ENCODE measurements at regions not wholly inside any gene's neighbourhood (a gene's known extent, or its start where the extent isn't known, plus 50 kb on each side); places are given as distances from the start of the nearest gene placed in this dataset.

- no peak overlapping the region for H2AFZ ChIP-seq (ENCODE audit: low read length, unreplicated experiment)
- no peaks in the 10 kb centered on the region for H3K4me1 ChIP-seq (ENCODE audit: control insufficient read depth, insufficient read depth, low read length, unreplicated experiment)
- no peak overlapping the region for H3K27ac ChIP-seq (ENCODE audit: low read depth, low read length)
Measured at GRCh38 chr2:236862526-236862925, 223.2 kb upstream of the COPS8 start.

GRCh38 chr2:236862961-236863728 lies 222.5 kb upstream of the COPS8 start:
- no peak overlapping the region for H3K27ac ChIP-seq (ENCODE audit: low read depth, low read length)

More at GRCh38 chr2:236862526-236862925, 223.2 kb upstream of the COPS8 start:
- H3K4me3 ChIP-seq (ENCODE audit: low read depth, low read length), result no peak overlapping the region
- peaks cover 4% of the 10 kb centered on the region; the same call in 1 of the 2 replicates for H3K27me3 ChIP-seq (ENCODE audit: insufficient read depth, low read length)
- H3K79me2 ChIP-seq (ENCODE audit: control insufficient read depth, insufficient read depth, low read length, unreplicated experiment), result no peaks in the 10 kb centered on the region
- no peaks in the 10 kb centered on the region for H3K36me3 ChIP-seq (ENCODE audit: insufficient read depth, low read length)

GRCh38 chr2:236863729-236864126 lies 222.0 kb upstream of the COPS8 start:
- Histone ChIP-seq H3K79me2 (ENCODE audit: control insufficient read depth, insufficient read depth, low read length, unreplicated experiment) (no peaks in the 10 kb centered on the region), H3K27me3 (ENCODE audit: insufficient read depth, low read length) (peaks cover 4% of the 10 kb centered on the region; the same call in 1 of the 2 replicates), H3K27ac (ENCODE audit: low read depth, low read length) (no peak overlapping the region), H3K4me3 (ENCODE audit: low read depth, low read length) (no peak overlapping the region), H3K4me1 (ENCODE audit: control insufficient read depth, insufficient read depth, low read length, unreplicated experiment) (no peaks in the 10 kb centered on the region), H2AFZ (ENCODE audit: low read length, unreplicated experiment) (no peak overlapping the region), H3K36me3 (ENCODE audit: insufficient read depth, low read length) (no peaks in the 10 kb centered on the region)

More at GRCh38 chr2:236862961-236863728, 222.5 kb upstream of the COPS8 start:
- H2AFZ ChIP-seq (ENCODE audit: low read length, unreplicated experiment), result no peak overlapping the region
- no peaks in the 10 kb centered on the region for H3K4me1 ChIP-seq (ENCODE audit: control insufficient read depth, insufficient read depth, low read length, unreplicated experiment)
- no peak overlapping the region for H3K4me3 ChIP-seq (ENCODE audit: low read depth, low read length)
- no peaks in the 10 kb centered on the region for H3K79me2 ChIP-seq (ENCODE audit: control insufficient read depth, insufficient read depth, low read length, unreplicated experiment)
- H3K36me3 ChIP-seq (ENCODE audit: insufficient read depth, low read length), result no peaks in the 10 kb centered on the region
- peaks cover 4% of the 10 kb centered on the region; the same call in 1 of the 2 replicates for H3K27me3 ChIP-seq (ENCODE audit: insufficient read depth, low read length)

- Histone ChIP-seq H3K4me3 (ENCODE audit: low read depth, low read length) (no peak overlapping the region), H3K27me3 (ENCODE audit: insufficient read depth, low read length) (peaks cover 4% of the 10 kb centered on the region; the same call in 1 of the 2 replicates), H3K36me3 (ENCODE audit: insufficient read depth, low read length) (no peaks in the 10 kb centered on the region), H3K27ac (ENCODE audit: low read depth, low read length) (no peak overlapping the region), H3K4me1 (ENCODE audit: control insufficient read depth, insufficient read depth, low read length, unreplicated experiment) (no peaks in the 10 kb centered on the region), H2AFZ (ENCODE audit: low read length, unreplicated experiment) (no peak overlapping the region), H3K79me2 (ENCODE audit: control insufficient read depth, insufficient read depth, low read length, unreplicated experiment) (no peaks in the 10 kb centered on the region)
Measured at GRCh38 chr2:236865052-236865451, 220.6 kb upstream of the COPS8 start.

- Histone ChIP-seq H3K4me3 (ENCODE audit: low read depth, low read length) (no peak overlapping the region), H3K27ac (ENCODE audit: low read depth, low read length) (no peak overlapping the region), H3K79me2 (ENCODE audit: control insufficient read depth, insufficient read depth, low read length, unreplicated experiment) (no peaks in the 10 kb centered on the region), H3K36me3 (ENCODE audit: insufficient read depth, low read length) (no peaks in the 10 kb centered on the region), H3K27me3 (ENCODE audit: insufficient read depth, low read length) (peaks cover 4% of the 10 kb centered on the region; the same call in 1 of the 2 replicates), H2AFZ (ENCODE audit: low read length, unreplicated experiment) (no peak overlapping the region), H3K4me1 (ENCODE audit: control insufficient read depth, insufficient read depth, low read length, unreplicated experiment) (peaks cover 16% of the 10 kb centered on the region)
Measured at GRCh38 chr2:236866542-236867340, 218.9 kb upstream of the COPS8 start.

- no peaks in the 10 kb centered on the region for H3K79me2 ChIP-seq (ENCODE audit: control insufficient read depth, insufficient read depth, low read length, unreplicated experiment)
- H3K4me3 ChIP-seq (ENCODE audit: low read depth, low read length), result no peak overlapping the region
- no peak overlapping the region for H3K27ac ChIP-seq (ENCODE audit: low read depth, low read length)
- no peaks in the 10 kb centered on the region for H3K36me3 ChIP-seq (ENCODE audit: insufficient read depth, low read length)
- H3K4me1 ChIP-seq (ENCODE audit: control insufficient read depth, insufficient read depth, low read length, unreplicated experiment), result peaks cover 22% of the 10 kb centered on the region
- H2AFZ ChIP-seq (ENCODE audit: low read length, unreplicated experiment), result no peak overlapping the region
- H3K27me3 ChIP-seq (ENCODE audit: insufficient read depth, low read length), result no peaks in the 10 kb centered on the region
Measured at GRCh38 chr2:236867441-236868260, 218.0 kb upstream of the COPS8 start.

- H3K36me3 ChIP-seq (ENCODE audit: insufficient read depth, low read length), result no peaks in the 10 kb centered on the region
- H3K79me2 ChIP-seq (ENCODE audit: control insufficient read depth, insufficient read depth, low read length, unreplicated experiment), result no peaks in the 10 kb centered on the region
- no peaks in the 10 kb centered on the region for H3K27me3 ChIP-seq (ENCODE audit: insufficient read depth, low read length)
- H3K27ac ChIP-seq (ENCODE audit: low read depth, low read length), result peak overlapping the region; percentile 95; the same call in 1 of the 2 replicates
- peaks cover 22% of the 10 kb centered on the region for H3K4me1 ChIP-seq (ENCODE audit: control insufficient read depth, insufficient read depth, low read length, unreplicated experiment)
- H2AFZ ChIP-seq (ENCODE audit: low read length, unreplicated experiment), result no peak overlapping the region
- H3K4me3 ChIP-seq (ENCODE audit: low read depth, low read length), result no peak overlapping the region
Measured at GRCh38 chr2:236870370-236870769, 215.3 kb upstream of the COPS8 start.

GRCh38 chr2:236871500-236872001 lies 214.1 kb upstream of the COPS8 start:
- Histone ChIP-seq H2AFZ (ENCODE audit: low read length, unreplicated experiment) (no peak overlapping the region), H3K36me3 (ENCODE audit: insufficient read depth, low read length) (no peaks in the 10 kb centered on the region), H3K4me1 (ENCODE audit: control insufficient read depth, insufficient read depth, low read length, unreplicated experiment) (peaks cover 25% of the 10 kb centered on the region), H3K27ac (ENCODE audit: low read depth, low read length) (peak overlapping the region; percentile 95), H3K79me2 (ENCODE audit: control insufficient read depth, insufficient read depth, low read length, unreplicated experiment) (no peaks in the 10 kb centered on the region), H3K27me3 (ENCODE audit: insufficient read depth, low read length) (no peaks in the 10 kb centered on the region), H3K4me3 (ENCODE audit: low read depth, low read length) (peak overlapping the region; percentile 6; the same call in 1 of the 2 replicates)

GRCh38 chr2:236872015-236872414 lies 213.7 kb upstream of the COPS8 start:
- Histone ChIP-seq H3K4me3 (ENCODE audit: low read depth, low read length) (peak overlapping the region; percentile 6; the same call in 1 of the 2 replicates), H3K36me3 (ENCODE audit: insufficient read depth, low read length) (no peaks in the 10 kb centered on the region), H3K4me1 (ENCODE audit: control insufficient read depth, insufficient read depth, low read length, unreplicated experiment) (peaks cover 25% of the 10 kb centered on the region), H3K79me2 (ENCODE audit: control insufficient read depth, insufficient read depth, low read length, unreplicated experiment) (no peaks in the 10 kb centered on the region), H2AFZ (ENCODE audit: low read length, unreplicated experiment) (no peak overlapping the region), H3K27ac (ENCODE audit: low read depth, low read length) (peak overlapping the region; percentile 95), H3K27me3 (ENCODE audit: insufficient read depth, low read length) (no peaks in the 10 kb centered on the region)

- Histone ChIP-seq H3K36me3 (ENCODE audit: insufficient read depth, low read length) (no peaks in the 10 kb centered on the region), H3K4me1 (ENCODE audit: control insufficient read depth, insufficient read depth, low read length, unreplicated experiment) (peaks cover 25% of the 10 kb centered on the region), H3K27me3 (ENCODE audit: insufficient read depth, low read length) (no peaks in the 10 kb centered on the region), H3K79me2 (ENCODE audit: control insufficient read depth, insufficient read depth, low read length, unreplicated experiment) (no peaks in the 10 kb centered on the region), H3K27ac (ENCODE audit: low read depth, low read length) (no peak overlapping the region), H3K4me3 (ENCODE audit: low read depth, low read length) (no peak overlapping the region), H2AFZ (ENCODE audit: low read length, unreplicated experiment) (no peak overlapping the region)
Measured at GRCh38 chr2:236872981-236873380, 212.7 kb upstream of the COPS8 start.
